H1 (cell line): ENCODE measurements at regions not wholly inside any gene's neighbourhood (a gene's known extent, or its start where the extent isn't known, plus 50 kb on each side); places are given as distances from the start of the nearest gene placed in this dataset.

Experiments
- CREB1 ChIP-seq: IDR thresholded peaks from 2 replicates; pipeline ENCODE4 v1.6.1; 2012; ENCODE audit warnings: inconsistent platforms
- CTCF ChIP-seq, 3 experiments: IDR thresholded peaks; 1 replicate in 2 of 3; 2 replicates in 1 of 3; pipeline versions ENCODE4 v1.5.1 to v1.6.1; 2011; ENCODE audit warnings: low read length in 3 of 3, mild to moderate bottlenecking in 3 of 3, inconsistent platforms in 2 of 3, low read depth in 1 of 3, moderate library complexity in 1 of 3; ENCODE audit not compliant: insufficient read depth in 1 of 3; ENCODE audit errors: control extremely low read depth in 1 of 3
- EP300 ChIP-seq, 2 experiments: IDR thresholded peaks; 1 replicate in 1 of 2; 2 replicates in 1 of 2; pipeline ENCODE4 v1.6.1; 2011 to 2012; ENCODE audit warnings: low read depth in 2 of 2, low read length in 2 of 2, mild to moderate bottlenecking in 2 of 2, borderline replicate concordance in 1 of 2, inconsistent platforms in 1 of 2, moderate library complexity in 1 of 2
- EZH2 ChIP-seq: fragments of 200-600 bp; sonication (generic); IDR thresholded peaks from 2 replicates; pipeline ENCODE4 v1.7.1; 2012; ENCODE audit warnings: low read depth, mild to moderate bottlenecking, moderate library complexity, low read length, inconsistent platforms; ENCODE audit not compliant: severe bottlenecking
- FOSL1 ChIP-seq: IDR thresholded peaks from 2 replicates; pipeline ENCODE4 v1.6.1; 2011; ENCODE audit warnings: mild to moderate bottlenecking, low read depth, low read length, moderate library complexity; ENCODE audit not compliant: insufficient read depth
- GABPA ChIP-seq: IDR thresholded peaks from 2 replicates; pipeline ENCODE4 v1.6.1; 2011; ENCODE audit warnings: mild to moderate bottlenecking, low read length, moderate library complexity, borderline replicate concordance; ENCODE audit not compliant: insufficient read depth
- HDAC6 ChIP-seq: IDR thresholded peaks from one replicate; pipeline ENCODE4 v1.7.1; 2012; ENCODE audit warnings: low read depth, mild to moderate bottlenecking, inconsistent platforms, low read length, moderate library complexity
- MAX ChIP-seq: IDR thresholded peaks from 2 replicates; pipeline ENCODE4 v1.6.1; 2012; ENCODE audit warnings: inconsistent platforms
- NRF1 ChIP-seq: IDR thresholded peaks from 2 replicates; pipeline ENCODE4 v1.6.1; 2011; ENCODE audit warnings: mild to moderate bottlenecking, low read depth, low read length, improper control_type of control experiment
- PHF8 ChIP-seq: fragments of 200-600 bp; sonication (generic); conservative IDR thresholded peaks from 2 replicates; pipeline ENCODE4 v1.7.1; 2012; ENCODE audit warnings: low read depth, mild to moderate bottlenecking, inconsistent platforms, low read length, moderate library complexity
- POLR2A ChIP-seq, 2 experiments: IDR thresholded peaks; 1 replicate in 1 of 2; 2 replicates in 1 of 2; pipeline ENCODE4 v1.6.1; 2011; ENCODE audit warnings: low read depth in 2 of 2, low read length in 2 of 2, mild to moderate bottlenecking in 2 of 2; ENCODE audit errors: control extremely low read depth in 1 of 2
- RAD21 ChIP-seq, 2 experiments: IDR thresholded peaks in 1 of 2; conservative IDR thresholded peaks in 1 of 2; 2 replicates each; pipeline ENCODE4 v1.6.1; 2011; ENCODE audit warnings: low read depth in 2 of 2, low read length in 2 of 2, improper control_type of control experiment in 1 of 2, inconsistent platforms in 1 of 2, mild to moderate bottlenecking in 1 of 2, moderate library complexity in 1 of 2
- USF2 ChIP-seq: IDR thresholded peaks from 2 replicates; pipeline ENCODE4 v1.6.1; 2011; ENCODE audit warnings: low read length, improper control_type of control experiment
- ZNF274 ChIP-seq: IDR thresholded peaks from 2 replicates; pipeline ENCODE4 v1.7.0; 2012; ENCODE audit warnings: low read length, borderline replicate concordance; ENCODE audit errors: extremely low read depth

GRCh38 chr5:73365301-73365853 is 83.2 kb downstream of the FOXD1 start:
- TF ChIP-seq POLR2A (IDR thresholded peaks at IDR 0.05; ENCODE audit: control extremely low read depth in 1 of 2, low read depth in 2 of 2, low read length in 2 of 2) (no peak), HDAC6 (no peak), NRF1 (no peak), GABPA (no peak), CTCF (IDR thresholded peaks at IDR 0.05; ENCODE audit: control extremely low read depth in 1 of 3, insufficient read depth in 1 of 3, low read depth in 1 of 3, low read length in 3 of 3) (no peak), MAX (no peak), EZH2 (no peak), USF2 (no peak), EP300 (IDR thresholded peaks at IDR 0.05; ENCODE audit: borderline replicate concordance in 1 of 2, low read depth in 2 of 2, low read length in 2 of 2) (no peak), PHF8 (no peak), RAD21 (IDR thresholded peaks at IDR 0.05 in 1 of 2, conservative IDR thresholded peaks at IDR 0.05 in 1 of 2; ENCODE audit: low read depth in 2 of 2, low read length in 2 of 2) (no peak), CREB1 (no peak), ZNF274 (no peak), FOSL1 (no peak)
